Tibial artery (tissue), 4 donors: ENCODE measurements at regions not wholly inside any gene's neighbourhood (a gene's known extent, or its start where the extent isn't known, plus 50 kb on each side); places are given as distances from the start of the nearest gene placed in this dataset.

ENCODE experiments used
- DNase-seq, 2 donors: peaks; one replicate each; pipeline ENCODE4 v3.0.0-alpha.2; 2019
- H3K27ac ChIP-seq, 2 donors: fragments of 200-600 bp; sonication (generic) in 1 of 2; 1 replicate in 1 of 2; 2 replicates in 1 of 2; pipeline ENCODE4 v1.5.1; 2018 to 2019; ENCODE audit warnings: mild to moderate bottlenecking in 1 of 2
- H3K27me3 ChIP-seq, 2 donors: fragments of 200-600 bp; sonication (generic) in 1 of 2; one replicate each; pipeline versions ENCODE4 v1.5.1 to v1.6.0; 2016 to 2019
- H3K36me3 ChIP-seq, 3 donors: fragments of 200-600 bp; sonication (generic) in 2 of 3; one replicate each; pipeline ENCODE4 v1.5.1; 2016 to 2019; ENCODE audit warnings: mild to moderate bottlenecking in 2 of 3
- H3K4me1 ChIP-seq, 4 donors: fragments of 200-600 bp; sonication (generic) in 2 of 4; 1 replicate in 3 of 4; 2 replicates in 1 of 4; pipeline ENCODE4 v1.5.1; 2016 to 2019
- H3K4me3 ChIP-seq, 2 donors: fragments of 200-600 bp; sonication (generic) in 1 of 2; 1 replicate in 1 of 2; 2 replicates in 1 of 2; pipeline ENCODE4 v1.5.1; 2018 to 2019; ENCODE audit warnings: mild to moderate bottlenecking in 2 of 2
- H3K9me3 ChIP-seq, 3 donors: fragments of 200-600 bp; sonication (generic) in 1 of 3; one replicate each; pipeline ENCODE4 v1.5.1; 2016 to 2019
- CTCF ChIP-seq, 2 experiments: fragments of 200-600 bp in 1 of 2; fragments of 450-650 bp in 1 of 2; IDR thresholded peaks; one replicate each; pipeline ENCODE4 v1.5.1; 2017 to 2019; ENCODE audit warnings: antibody characterized with exemption in 2 of 2, mild to moderate bottlenecking in 1 of 2, moderate library complexity in 1 of 2
- intact Hi-C: fragments of 100-400 bp; cut with DNase I; formaldehyde crosslinking; loops from one replicate; pipeline ENCODE4 v1.15.0; 2023; ENCODE audit warnings: low total_unique reads

- H3K27me3 ChIP-seq, result no peaks in the 10 kb centered on the region
- TF ChIP-seq CTCF (IDR thresholded peaks at IDR 0.05), result no peak
- DNase-seq, result no peak
- H3K4me1 ChIP-seq, result no peaks in the 10 kb centered on the region
- H3K36me3 ChIP-seq, result no peaks in the 10 kb centered on the region
- intact Hi-C loops, result no loop called here
- no peak overlapping the region for H3K27ac ChIP-seq
- peaks cover 0 to 4% (median 0%) of the 10 kb centered on the region in 3 donors for H3K9me3 ChIP-seq
- no peak overlapping the region for H3K4me3 ChIP-seq
Observed at GRCh38 chr15:62348118-62348517, 183.0 kb upstream of the C2CD4B start.

GRCh38 chr15:62348623-62349022, 183.5 kb upstream of the C2CD4B start:
- no peaks in the 10 kb centered on the region for H3K36me3 ChIP-seq

GRCh38 chr15:62352817-62353216, 187.7 kb upstream of the C2CD4B start:
- Histone ChIP-seq H3K27me3 (no peaks in the 10 kb centered on the region), H3K36me3 (no peaks in the 10 kb centered on the region), H3K27ac (no peak overlapping the region), H3K9me3 (no peaks in the 10 kb centered on the region), H3K4me1 (no peaks in the 10 kb centered on the region), H3K4me3 (no peak overlapping the region)
- intact Hi-C loops, result no loop called here
- DNase-seq, result no peak
- no peak for TF ChIP-seq CTCF (IDR thresholded peaks at IDR 0.05)

More at GRCh38 chr15:62348623-62349022, 183.5 kb upstream of the C2CD4B start:
- no peak for DNase-seq
- H3K27ac ChIP-seq, result no peak overlapping the region
- no peaks in the 10 kb centered on the region for H3K4me1 ChIP-seq
- no peaks in the 10 kb centered on the region for H3K27me3 ChIP-seq
- TF ChIP-seq CTCF (IDR thresholded peaks at IDR 0.05), result no peak
- H3K4me3 ChIP-seq, result no peak overlapping the region
- intact Hi-C loops, result no loop called here
- peaks cover 0 to 4% (median 0%) of the 10 kb centered on the region in 3 donors for H3K9me3 ChIP-seq

GRCh38 chr15:62357431-62357830, 192.3 kb upstream of the C2CD4B start:
- intact Hi-C loops, result no loop called here
- Histone ChIP-seq H3K27ac (no peak overlapping the region), H3K36me3 (no peaks in the 10 kb centered on the region), H3K9me3 (no peaks in the 10 kb centered on the region), H3K4me3 (no peak overlapping the region), H3K27me3 (peaks cover 0 to 18% of the 10 kb centered on the region in 2 donors), H3K4me1 (no peaks in the 10 kb centered on the region)
- DNase-seq, result no peak
- TF ChIP-seq CTCF (IDR thresholded peaks at IDR 0.05), result no peak

GRCh38 chr15:62359416-62359815, 194.3 kb upstream of the C2CD4B start:
- H3K27ac ChIP-seq, result no peak overlapping the region
- no peak for DNase-seq
- TF ChIP-seq CTCF (IDR thresholded peaks at IDR 0.05), result no peak
- H3K36me3 ChIP-seq, result no peaks in the 10 kb centered on the region
- H3K4me1 ChIP-seq, result peaks cover 0 to 3% (median 1%) of the 10 kb centered on the region in 4 donors
- peaks cover 0 to 18% of the 10 kb centered on the region in 2 donors for H3K27me3 ChIP-seq
- H3K4me3 ChIP-seq, result no peak overlapping the region
- no peaks in the 10 kb centered on the region for H3K9me3 ChIP-seq
- intact Hi-C loops, result no loop called here
